Upper lobe of right lung (tissue), 1 donor: ENCODE measurements at regions not wholly inside any gene's neighbourhood (a gene's known extent, or its start where the extent isn't known, plus 50 kb on each side); places are given as distances from the start of the nearest gene placed in this dataset.

Experiments used
- ATAC-seq: fragments of 200-7000 bp; cut with Tn5 transposase; one replicate; pipeline ENCODE4 v1.9.1; 2020; ENCODE audit warnings: mild to moderate bottlenecking, moderate library complexity
- DNase-seq: peaks from one replicate; pipeline ENCODE4 v3.0.0-alpha.2; 2020
- H3K27ac ChIP-seq: fragments of 200-600 bp; one replicate; pipeline ENCODE4 v1.8.0; 2022
- H3K27me3 ChIP-seq: fragments of 200-600 bp; one replicate; pipeline ENCODE4 v1.8.0; 2022; ENCODE audit warnings: mild to moderate bottlenecking
- H3K36me3 ChIP-seq: fragments of 200-600 bp; one replicate; pipeline ENCODE4 v1.8.0; 2022
- H3K4me1 ChIP-seq: fragments of 200-600 bp; one replicate; pipeline ENCODE4 v1.8.0; 2022
- H3K4me3 ChIP-seq: fragments of 200-600 bp; one replicate; pipeline ENCODE4 v1.8.0; 2022; ENCODE audit warnings: mild to moderate bottlenecking
- H3K9me3 ChIP-seq: fragments of 200-600 bp; one replicate; pipeline ENCODE4 v1.8.0; 2022
- CTCF ChIP-seq: fragments of 200-600 bp; IDR thresholded peaks from one replicate; pipeline ENCODE4 v1.8.0; 2022; ENCODE audit warnings: antibody characterized with exemption
- intact Hi-C: fragments of 100-400 bp; cut with DNase I; formaldehyde crosslinking; loops from one replicate; pipeline ENCODE4 v1.11.0; 2022
- donor health status: DM: no; HTN: yes; CAD: no; lungs with severe emphysema.

DNA sequence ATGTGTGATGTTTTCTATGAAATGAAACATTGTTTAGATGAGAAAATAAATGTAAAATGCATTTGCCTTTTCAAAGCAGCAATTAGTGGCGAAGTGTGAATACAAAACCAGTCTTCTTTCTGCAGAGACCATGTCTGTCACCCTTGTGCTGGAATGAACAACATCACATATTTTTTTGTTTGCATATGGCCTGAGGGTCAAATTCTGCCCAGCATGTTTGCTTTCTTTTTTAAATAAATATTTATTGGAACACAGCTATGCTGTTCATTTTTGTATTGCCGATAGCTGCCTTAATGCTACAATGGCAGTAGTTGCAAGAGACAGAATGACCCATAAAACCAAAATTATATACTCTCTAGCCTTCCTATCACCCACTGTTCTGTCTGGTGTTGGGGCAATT, 75.3 kb upstream of the SNRPN start:
- intact Hi-C loops = no loop called here
- H3K27me3 ChIP-seq = no peaks in the 10 kb centered on the region
- no peaks in the 10 kb centered on the region for H3K9me3 ChIP-seq
- no peaks in the 10 kb centered on the region for H3K36me3 ChIP-seq
- TF ChIP-seq CTCF = no peak
- no peak overlapping the region for H3K4me3 ChIP-seq
- no peak for ATAC-seq
- H3K27ac ChIP-seq = no peak overlapping the region
- DNase-seq = no peak
- no peaks in the 10 kb centered on the region for H3K4me1 ChIP-seq

GRCh38 chr15:24880663-24881062, 74.1 kb upstream of the SNRPN start:
- H3K4me1 ChIP-seq = no peaks in the 10 kb centered on the region
- no peak overlapping the region for H3K4me3 ChIP-seq
- no peaks in the 10 kb centered on the region for H3K27me3 ChIP-seq
- TF ChIP-seq CTCF = no peak
- H3K9me3 ChIP-seq = no peaks in the 10 kb centered on the region
- ATAC-seq (no peak), DNase-seq (no peak)
- intact Hi-C loops = no loop called here
- H3K36me3 ChIP-seq = no peaks in the 10 kb centered on the region
- H3K27ac ChIP-seq = no peak overlapping the region

DNA sequence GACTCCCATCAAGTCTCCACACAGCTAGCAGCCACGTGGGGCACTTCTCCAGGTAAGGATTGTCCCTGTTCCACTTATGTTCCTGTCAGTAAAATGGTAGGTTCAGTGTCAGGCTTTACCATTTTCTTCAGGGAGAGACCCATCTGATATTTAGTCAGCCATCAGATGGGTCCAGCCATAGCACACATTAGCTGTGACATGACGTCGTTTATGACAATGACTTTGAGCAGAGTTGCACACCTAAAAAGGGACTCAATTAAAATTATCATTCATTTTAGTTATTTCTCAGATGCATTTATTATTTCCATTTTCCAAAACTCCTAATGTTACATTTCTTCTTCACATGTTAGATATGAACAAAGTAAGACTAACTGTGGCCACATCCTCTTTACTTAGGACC, 68.2 kb upstream of the SNRPN start:
- DNase-seq = no peak
- no peaks in the 10 kb centered on the region for H3K9me3 ChIP-seq

DNA sequence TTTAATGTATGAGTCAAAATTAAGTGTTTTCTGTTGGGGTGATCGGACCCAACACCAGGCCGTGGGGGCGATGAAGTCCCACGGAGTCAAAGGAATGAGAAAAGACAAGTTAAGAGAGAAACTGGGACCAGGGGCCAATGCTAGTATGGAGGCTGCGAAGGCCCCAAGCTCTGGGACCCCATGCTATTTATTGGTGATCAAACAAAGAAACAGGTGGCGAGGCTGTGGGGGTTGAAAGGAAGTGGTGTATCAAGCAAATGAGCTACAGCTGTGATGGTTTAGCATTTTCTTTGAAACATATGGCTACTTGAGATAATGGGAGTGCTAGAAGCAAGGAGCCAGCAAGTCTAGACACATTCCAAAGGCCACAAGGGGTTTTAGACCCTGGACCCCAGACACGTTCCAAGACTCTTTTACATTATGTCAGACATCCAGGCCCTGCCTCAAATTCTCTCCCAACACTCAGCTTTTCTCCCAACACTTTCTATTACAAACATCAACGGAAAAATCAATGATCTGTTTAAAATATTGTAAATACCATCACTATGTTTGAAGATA, 56.0 kb upstream of the SNRPN start:
- Histone ChIP-seq H3K36me3 (no peaks in the 10 kb centered on the region), H3K4me3 (no peak overlapping the region), H3K4me1 (no peaks in the 10 kb centered on the region), H3K9me3 (no peaks in the 10 kb centered on the region), H3K27me3 (no peaks in the 10 kb centered on the region), H3K27ac (no peak overlapping the region)
- no peak for TF ChIP-seq CTCF
- ATAC-seq (no peak), DNase-seq (no peak)
- intact Hi-C loops = no loop called here

More for the DNA sequence above, 68.2 kb upstream of the SNRPN start:
- Histone ChIP-seq H3K4me3 (no peak overlapping the region), H3K27ac (no peak overlapping the region), H3K4me1 (no peaks in the 10 kb centered on the region), H3K36me3 (no peaks in the 10 kb centered on the region), H3K27me3 (no peaks in the 10 kb centered on the region)
- ATAC-seq = no peak
- TF ChIP-seq CTCF = no peak
- intact Hi-C loops = no loop called here

GRCh38 chr15:24899367-24899766, 55.4 kb upstream of the SNRPN start:
- TF ChIP-seq CTCF = no peak
- Histone ChIP-seq H3K27me3 (no peaks in the 10 kb centered on the region), H3K4me1 (no peaks in the 10 kb centered on the region), H3K27ac (no peak overlapping the region), H3K36me3 (no peaks in the 10 kb centered on the region), H3K9me3 (no peaks in the 10 kb centered on the region), H3K4me3 (no peak overlapping the region)
- DNase-seq (no peak), ATAC-seq (no peak)
- intact Hi-C loops = no loop called here

DNA sequence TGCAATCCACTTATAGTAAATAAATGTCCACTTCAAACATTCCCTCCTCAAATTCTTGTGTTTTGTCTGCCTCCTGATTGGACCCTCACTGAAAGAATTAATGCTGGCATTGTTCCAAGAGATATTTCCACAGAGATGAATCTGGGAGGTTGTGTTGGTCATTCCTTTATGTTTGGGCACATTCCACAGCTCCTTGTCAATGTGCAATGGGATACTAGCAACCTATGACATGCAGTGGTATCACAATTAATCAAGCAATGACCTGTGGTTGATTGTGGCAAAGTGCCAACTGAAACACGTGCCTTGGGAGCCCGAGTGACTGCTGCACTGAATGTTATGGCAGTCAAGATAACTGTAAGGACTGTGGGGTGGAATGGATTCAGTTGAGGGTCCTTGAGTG, 55.0 kb upstream of the SNRPN start:
- H3K9me3 ChIP-seq = no peaks in the 10 kb centered on the region
- no peak for DNase-seq

More for the DNA sequence above, 55.0 kb upstream of the SNRPN start:
- no peak for TF ChIP-seq CTCF
- H3K27ac ChIP-seq = no peak overlapping the region
- intact Hi-C loops = no loop called here
- H3K4me1 ChIP-seq = no peaks in the 10 kb centered on the region
- no peak overlapping the region for H3K4me3 ChIP-seq
- H3K36me3 ChIP-seq = no peaks in the 10 kb centered on the region
- H3K27me3 ChIP-seq = no peaks in the 10 kb centered on the region
- no peak for ATAC-seq
